Parathyroid adenoma (tissue), 2 donors: ENCODE measurements at regions not wholly inside any gene's neighbourhood (a gene's known extent, or its start where the extent isn't known, plus 50 kb on each side); places are given as distances from the start of the nearest gene placed in this dataset.

Experiments used
- H2AFZ ChIP-seq: fragments of 300-600 bp; sonication (generic); one replicate; pipeline ENCODE4 v1.7.0; 2017; ENCODE audit warnings: antibody characterized with exemption, mild to moderate bottlenecking
- H3K27ac ChIP-seq: fragments of 300-600 bp; sonication (generic); one replicate; pipeline ENCODE4 v1.7.0; 2017
- H3K27me3 ChIP-seq: fragments of 300-600 bp; sonication (generic); one replicate; pipeline ENCODE4 v1.7.0; 2017; ENCODE audit warnings: low read length; ENCODE audit not compliant: control insufficient read depth, insufficient read depth
- H3K36me3 ChIP-seq: fragments of 300-600 bp; sonication (generic); one replicate; pipeline ENCODE4 v1.7.0; 2017; ENCODE audit warnings: low read length; ENCODE audit not compliant: control insufficient read depth, insufficient read depth
- H3K4me1 ChIP-seq: fragments of 300-600 bp; sonication (generic); one replicate; pipeline ENCODE4 v1.7.0; 2017; ENCODE audit warnings: control low read depth
- H3K4me2 ChIP-seq: fragments of 300-600 bp; sonication (generic); one replicate; pipeline ENCODE4 v1.7.0; 2017; ENCODE audit warnings: low read length
- H3K4me3 ChIP-seq: fragments of 300-600 bp; sonication (generic); one replicate; pipeline ENCODE4 v1.7.0; 2017; ENCODE audit warnings: low read depth, low read length
- H3K79me2 ChIP-seq: fragments of 300-600 bp; sonication (generic); one replicate; pipeline ENCODE4 v1.7.0; 2017; ENCODE audit warnings: control low read depth
- H3K9ac ChIP-seq: fragments of 300-600 bp; sonication (generic); one replicate; pipeline ENCODE4 v1.7.0; 2017; ENCODE audit warnings: mild to moderate bottlenecking
- H3K9me3 ChIP-seq: fragments of 300-600 bp; sonication (generic); one replicate; pipeline ENCODE4 v1.7.0; 2017; ENCODE audit warnings: low read length; ENCODE audit not compliant: control insufficient read depth
- CTCF ChIP-seq: fragments of 300-600 bp; sonication (generic); IDR thresholded peaks from one replicate; pipeline ENCODE4 v1.7.0; 2017; ENCODE audit warnings: antibody characterized with exemption, mild to moderate bottlenecking
- donor health status: primary hyperparathyroidism.

- no peaks in the 10 kb centered on the region for H3K79me2 ChIP-seq
- no peak overlapping the region for H3K4me2 ChIP-seq
- no peak overlapping the region for H3K27ac ChIP-seq
- H2AFZ ChIP-seq: no peak overlapping the region
- TF ChIP-seq CTCF: no peak
- H3K36me3 ChIP-seq: no peaks in the 10 kb centered on the region
- H3K4me3 ChIP-seq: no peak overlapping the region
- no peaks in the 10 kb centered on the region for H3K4me1 ChIP-seq
- H3K27me3 ChIP-seq: no peaks in the 10 kb centered on the region
- H3K9me3 ChIP-seq: no peaks in the 10 kb centered on the region
- no peak overlapping the region for H3K9ac ChIP-seq
Measured at GRCh38 chr9:107907715-107908114, 418.1 kb upstream of the KLF4 start.

GRCh38 chr9:107907255-107907654 is 417.7 kb upstream of the KLF4 start:
- TF ChIP-seq CTCF: no peak
- H3K27ac ChIP-seq: no peak overlapping the region
- H2AFZ ChIP-seq: no peak overlapping the region
- H3K36me3 ChIP-seq: no peaks in the 10 kb centered on the region
- H3K4me3 ChIP-seq: no peak overlapping the region
- H3K4me1 ChIP-seq: no peaks in the 10 kb centered on the region
- no peak overlapping the region for H3K9ac ChIP-seq
- H3K9me3 ChIP-seq: no peaks in the 10 kb centered on the region
- H3K27me3 ChIP-seq: no peaks in the 10 kb centered on the region
- no peaks in the 10 kb centered on the region for H3K79me2 ChIP-seq
- H3K4me2 ChIP-seq: no peak overlapping the region

GRCh38 chr9:107906074-107906473 is 416.5 kb upstream of the KLF4 start:
- Histone ChIP-seq H3K27me3 (no peaks in the 10 kb centered on the region), H3K9me3 (no peaks in the 10 kb centered on the region), H3K27ac (no peak overlapping the region), H3K9ac (no peak overlapping the region), H3K4me1 (no peaks in the 10 kb centered on the region), H3K79me2 (no peaks in the 10 kb centered on the region), H3K36me3 (no peaks in the 10 kb centered on the region), H3K4me2 (no peak overlapping the region), H2AFZ (no peak overlapping the region), H3K4me3 (no peak overlapping the region)
- no peak for TF ChIP-seq CTCF

DNA sequence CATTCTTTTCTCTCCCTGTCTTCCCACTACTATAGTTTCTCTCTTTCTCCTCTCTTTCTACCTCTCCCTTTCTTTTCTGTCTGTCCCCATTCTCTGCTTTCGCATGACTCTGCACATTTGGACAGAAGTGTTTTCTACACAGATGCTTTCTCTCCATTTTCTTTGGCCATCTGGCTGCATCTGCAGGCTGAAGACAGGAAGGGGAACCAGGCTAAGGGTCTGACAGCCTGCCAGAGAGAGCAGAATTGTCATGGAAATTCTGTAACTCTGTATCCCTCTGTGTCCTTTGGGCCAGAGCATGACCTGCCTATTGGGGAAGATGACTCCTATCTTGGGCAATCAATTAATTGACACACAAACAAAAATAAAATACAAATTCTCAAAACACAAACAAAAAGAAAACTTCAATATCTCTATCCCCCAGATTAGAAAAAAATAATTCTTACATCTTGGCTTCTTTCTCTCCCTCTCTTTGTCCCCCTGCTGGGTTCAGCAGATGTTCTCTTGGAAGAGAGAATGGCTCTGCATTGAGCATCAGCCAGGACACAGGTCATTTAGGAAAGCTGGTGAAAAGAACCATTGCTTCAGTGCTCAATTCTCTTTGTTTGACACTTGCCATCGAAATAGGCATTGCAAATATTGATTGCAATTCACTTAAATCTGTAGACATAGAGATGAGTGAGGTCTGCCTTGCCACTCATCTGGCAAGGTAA is 415.9 kb upstream of the KLF4 start:
- no peaks in the 10 kb centered on the region for H3K9me3 ChIP-seq
- no peak overlapping the region for H3K4me2 ChIP-seq
- no peaks in the 10 kb centered on the region for H3K4me1 ChIP-seq
- H3K79me2 ChIP-seq: no peaks in the 10 kb centered on the region
- H3K9ac ChIP-seq: no peak overlapping the region
- TF ChIP-seq CTCF: no peak
- H2AFZ ChIP-seq: no peak overlapping the region
- H3K36me3 ChIP-seq: no peaks in the 10 kb centered on the region
- no peak overlapping the region for H3K4me3 ChIP-seq
- no peaks in the 10 kb centered on the region for H3K27me3 ChIP-seq
- no peak overlapping the region for H3K27ac ChIP-seq

- Histone ChIP-seq H3K27ac (no peak overlapping the region), H3K9me3 (no peaks in the 10 kb centered on the region), H3K36me3 (no peaks in the 10 kb centered on the region), H3K9ac (no peak overlapping the region), H3K4me3 (no peak overlapping the region), H2AFZ (no peak overlapping the region), H3K27me3 (no peaks in the 10 kb centered on the region), H3K4me1 (no peaks in the 10 kb centered on the region), H3K79me2 (no peaks in the 10 kb centered on the region), H3K4me2 (no peak overlapping the region)
- TF ChIP-seq CTCF: no peak
Measured at GRCh38 chr9:107899961-107900330, 410.4 kb upstream of the KLF4 start.
